ENCODE measurements at regions not wholly inside any gene's neighbourhood (a gene's known extent, or its start where the extent isn't known, plus 50 kb on each side); places are given as distances from the start of the nearest gene placed in this dataset.

GRCh38 chr2:67210430-67210829, 186.7 kb upstream of the ETAA1 start:
- H3K4me3 ChIP-seq (ENCODE audit: low read depth, low read length), result no peak overlapping the region
- no peak for DNase-seq (ENCODE audit: low read depth)
- TF ChIP-seq, protein P1, sequence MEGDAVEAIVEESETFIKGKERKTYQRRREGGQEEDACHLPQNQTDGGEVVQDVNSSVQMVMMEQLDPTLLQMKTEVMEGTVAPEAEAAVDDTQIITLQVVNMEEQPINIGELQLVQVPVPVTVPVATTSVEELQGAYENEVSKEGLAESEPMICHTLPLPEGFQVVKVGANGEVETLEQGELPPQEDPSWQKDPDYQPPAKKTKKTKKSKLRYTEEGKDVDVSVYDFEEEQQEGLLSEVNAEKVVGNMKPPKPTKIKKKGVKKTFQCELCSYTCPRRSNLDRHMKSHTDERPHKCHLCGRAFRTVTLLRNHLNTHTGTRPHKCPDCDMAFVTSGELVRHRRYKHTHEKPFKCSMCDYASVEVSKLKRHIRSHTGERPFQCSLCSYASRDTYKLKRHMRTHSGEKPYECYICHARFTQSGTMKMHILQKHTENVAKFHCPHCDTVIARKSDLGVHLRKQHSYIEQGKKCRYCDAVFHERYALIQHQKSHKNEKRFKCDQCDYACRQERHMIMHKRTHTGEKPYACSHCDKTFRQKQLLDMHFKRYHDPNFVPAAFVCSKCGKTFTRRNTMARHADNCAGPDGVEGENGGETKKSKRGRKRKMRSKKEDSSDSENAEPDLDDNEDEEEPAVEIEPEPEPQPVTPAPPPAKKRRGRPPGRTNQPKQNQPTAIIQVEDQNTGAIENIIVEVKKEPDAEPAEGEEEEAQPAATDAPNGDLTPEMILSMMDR (conservative IDR thresholded peaks at IDR 0.05; ENCODE audit: low read depth, low read length), result no peak

DNA sequence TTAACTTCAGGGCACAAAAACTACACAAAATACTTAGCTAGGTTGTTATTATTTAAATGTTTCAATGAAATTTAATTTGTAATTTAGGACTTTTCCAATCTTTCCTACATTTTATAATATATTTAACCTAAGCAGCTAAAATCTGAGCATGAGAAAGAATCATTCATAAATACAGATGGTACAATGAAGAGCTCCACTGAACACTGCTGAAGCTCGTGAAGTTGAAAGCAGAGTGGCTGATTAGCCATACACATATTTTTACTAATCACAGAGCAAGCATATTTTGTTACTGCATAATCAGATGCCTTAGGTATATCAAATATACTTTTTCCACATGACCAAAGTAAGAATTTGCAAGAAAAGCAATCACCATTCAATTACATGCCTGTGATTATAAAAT, 184.9 kb upstream of the ETAA1 start:
- DNase-seq (ENCODE audit: low read depth), result no peak
- TF ChIP-seq, protein P1 (conservative IDR thresholded peaks at IDR 0.05; ENCODE audit: low read depth, low read length), result no peak
- no peak overlapping the region for H3K4me3 ChIP-seq (ENCODE audit: low read depth, low read length)

GRCh38 chr2:67213270-67213670, 183.9 kb upstream of the ETAA1 start:
- no peak overlapping the region for H3K4me3 ChIP-seq (ENCODE audit: low read depth, low read length)
- TF ChIP-seq, protein P1 (conservative IDR thresholded peaks at IDR 0.05; ENCODE audit: low read depth, low read length), result no peak
- DNase-seq (ENCODE audit: low read depth), result no peak

GRCh38 chr2:67213677-67214402, 183.3 kb upstream of the ETAA1 start:
- DNase-seq (ENCODE audit: low read depth), result no peak
- TF ChIP-seq, protein P1 (conservative IDR thresholded peaks at IDR 0.05; ENCODE audit: low read depth, low read length), result no peak
- H3K4me3 ChIP-seq (ENCODE audit: low read depth, low read length), result no peak overlapping the region

DNA sequence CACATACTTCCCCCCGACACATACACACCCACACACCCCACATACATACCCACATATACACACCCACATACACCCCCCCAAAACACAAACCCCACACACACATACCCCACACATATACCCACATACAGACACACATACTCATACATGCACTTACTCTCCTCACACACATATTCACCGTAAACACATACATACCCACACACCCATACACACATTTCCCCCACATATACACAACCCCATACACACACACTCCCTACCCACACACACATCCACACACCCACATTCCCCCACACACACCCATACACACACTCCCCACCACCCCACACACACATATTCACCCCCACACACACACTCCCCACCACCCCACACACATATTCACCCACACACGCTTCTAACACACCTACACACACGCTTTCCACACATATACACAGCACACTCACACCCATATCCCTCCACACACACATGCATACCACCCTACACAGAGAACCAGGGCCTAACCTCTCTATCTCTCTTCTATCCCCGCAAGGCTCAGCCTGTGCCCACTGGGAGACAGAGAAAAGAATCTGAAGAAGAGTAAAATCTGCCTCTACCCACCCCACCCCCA, 182.4 kb upstream of the ETAA1 start:
- no peak overlapping the region for H3K4me3 ChIP-seq (ENCODE audit: low read depth, low read length)
- DNase-seq (ENCODE audit: low read depth), result no peak
- TF ChIP-seq, protein P1 (conservative IDR thresholded peaks at IDR 0.05; ENCODE audit: low read depth, low read length), result no peak

DNA sequence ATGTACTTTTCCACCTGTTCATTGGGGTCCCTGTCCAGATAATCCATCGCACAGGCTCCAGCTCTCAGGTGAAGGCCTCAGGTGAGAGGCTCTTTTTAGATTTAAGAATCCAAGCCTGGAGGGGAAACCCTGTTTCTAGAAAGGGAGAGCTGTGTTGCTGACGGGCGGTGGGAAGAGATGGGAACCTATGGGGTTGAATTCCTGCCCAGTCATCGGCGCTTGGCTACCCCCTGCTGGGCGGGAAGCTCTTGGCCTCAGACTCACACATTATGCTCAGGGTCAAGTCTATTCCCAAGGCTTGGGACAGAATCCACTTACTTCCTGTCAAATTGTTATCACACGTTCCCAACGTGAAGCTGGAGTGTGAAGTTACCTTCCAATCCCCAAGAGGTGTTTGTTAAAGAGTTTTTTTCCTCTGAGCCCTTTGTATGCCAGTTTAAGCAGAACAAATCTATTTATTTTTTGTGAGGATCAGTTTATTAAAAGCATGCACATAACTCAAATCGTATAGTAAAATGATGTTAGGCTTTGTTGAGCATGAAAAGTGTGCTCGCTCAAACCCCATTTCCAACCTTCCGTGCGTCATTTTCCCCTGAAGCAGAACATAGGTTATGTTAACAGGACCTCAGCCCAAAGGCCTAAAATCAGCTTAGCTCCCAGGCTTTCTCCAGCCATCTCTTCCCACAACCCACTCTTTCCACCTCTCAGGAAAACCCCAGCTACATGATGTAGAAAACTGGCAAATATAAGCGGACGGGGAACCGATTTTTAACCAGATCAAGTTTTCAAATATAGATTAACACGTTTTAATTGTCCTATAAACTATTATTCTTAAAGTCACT, 181.7 kb upstream of the ETAA1 start:
- TF ChIP-seq, protein P1 (conservative IDR thresholded peaks at IDR 0.05; ENCODE audit: low read depth, low read length), result peak; percentile 73
- DNase-seq (ENCODE audit: low read depth), result peak; percentile 19
- no peak overlapping the region for H3K4me3 ChIP-seq (ENCODE audit: low read depth, low read length)
